Left lobe of liver (tissue), 2 donors: ENCODE measurements at regions not wholly inside any gene's neighbourhood (a gene's known extent, or its start where the extent isn't known, plus 50 kb on each side); places are given as distances from the start of the nearest gene placed in this dataset.

ENCODE experiments used
- ATAC-seq: fragments of 200-7000 bp; cut with Tn5 transposase; one replicate; pipeline ENCODE4 v1.9.1; 2020; ENCODE audit warnings: mild to moderate bottlenecking, moderate library complexity
- DNase-seq: peaks from one replicate; pipeline ENCODE4 v3.0.0-alpha.2; 2020; ENCODE audit warnings: low spot score
- donor health status: DM: no; HTN: no; CAD: no; lungs with moderate emphysema.
- donor health status: DM: no; HTN: yes; CAD: no.

DNA sequence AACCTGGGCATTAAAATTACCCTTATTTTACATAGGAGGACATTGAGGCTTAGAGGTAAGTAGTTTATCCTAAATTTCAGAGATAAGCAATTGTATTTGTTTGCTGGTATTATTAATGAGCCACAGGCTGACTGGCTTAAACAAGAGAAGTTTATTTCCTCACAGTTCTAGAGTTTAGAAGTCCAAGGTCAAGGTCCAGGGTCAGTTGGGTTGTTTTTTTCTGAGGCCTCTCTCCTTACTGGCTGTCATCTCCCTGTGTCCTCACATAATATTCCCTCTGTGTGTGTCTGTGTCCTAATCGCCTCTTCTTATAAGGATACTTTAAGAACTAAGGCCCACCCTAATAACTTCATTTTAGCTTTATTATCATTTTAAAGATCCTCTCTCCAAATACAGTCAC lies 294.9 kb upstream of the ATP5MC3 start:
- ATAC-seq = peak; percentile 24
- DNase-seq = no peak

DNA sequence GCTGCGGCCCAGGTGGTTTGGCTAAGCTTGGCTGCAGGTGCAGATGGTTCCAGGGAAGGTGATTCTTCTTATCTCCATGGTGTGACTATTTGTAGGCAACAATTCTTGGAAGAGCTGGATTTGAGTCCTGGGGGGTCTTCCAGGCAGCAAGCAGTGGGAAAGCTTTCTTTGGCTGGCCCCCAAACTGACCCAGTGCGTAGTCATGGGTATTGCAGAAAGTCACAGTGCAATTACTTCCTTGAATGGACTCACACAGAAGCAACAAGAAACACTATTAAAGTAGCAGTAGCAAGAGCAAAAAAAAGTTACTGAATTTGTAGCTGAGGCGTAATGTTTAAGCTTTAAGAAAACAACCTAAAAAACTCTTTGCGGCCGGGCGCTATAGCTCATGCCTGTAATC lies 293.6 kb upstream of the ATP5MC3 start:
- ATAC-seq (no peak), DNase-seq (no peak)

DNA sequence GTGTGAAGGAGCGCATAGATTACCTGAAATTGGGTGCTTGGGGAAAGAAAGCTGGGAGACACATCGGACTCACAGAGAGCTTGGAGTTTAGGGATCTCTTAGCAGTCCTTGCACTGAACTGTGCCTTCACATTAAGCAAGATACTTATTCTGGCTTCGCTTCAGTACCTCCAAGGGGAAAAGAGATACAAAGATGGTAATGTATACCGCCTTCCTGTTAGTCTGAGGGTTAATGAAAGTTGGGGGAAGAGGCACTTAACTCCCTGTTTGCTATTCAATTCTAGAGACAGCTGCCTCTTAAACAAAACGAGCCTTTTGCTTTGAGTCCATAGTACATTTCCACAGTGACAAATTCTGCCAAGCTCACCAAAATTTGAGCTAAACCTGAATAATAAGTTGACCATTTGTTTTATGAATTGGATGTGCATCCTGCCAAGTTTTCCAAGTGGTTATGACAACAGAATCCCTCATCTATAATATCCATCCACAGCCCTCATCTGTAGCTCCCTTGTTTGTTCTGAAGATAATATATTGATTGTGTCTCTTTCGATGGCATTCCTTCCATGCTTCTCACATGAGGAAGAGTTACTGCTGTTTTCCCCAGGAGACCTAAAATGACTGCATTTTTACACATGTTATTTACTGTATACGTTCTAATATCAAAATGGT lies 287.1 kb upstream of the ATP5MC3 start:
- no peak for DNase-seq
- ATAC-seq = no peak

DNA sequence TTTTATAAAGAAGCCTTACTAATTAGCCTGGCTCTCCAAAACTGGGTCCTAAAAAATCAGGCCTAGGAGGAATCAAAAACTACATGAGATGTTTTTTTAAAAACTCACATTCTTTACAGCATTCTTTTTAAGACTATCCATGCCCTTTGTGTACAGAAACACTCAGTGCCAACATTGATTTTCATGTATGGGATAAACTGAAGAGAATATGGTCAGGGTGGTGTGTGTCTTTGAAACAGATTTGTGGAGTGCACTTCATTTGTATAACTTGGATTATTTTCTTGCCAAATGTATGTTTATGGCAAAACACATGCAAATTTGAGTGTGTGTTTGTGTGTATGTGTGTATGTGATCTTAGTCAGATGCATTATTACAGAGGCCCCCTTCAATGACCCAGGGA lies 283.6 kb upstream of the ATP5MC3 start:
- DNase-seq = no peak
- ATAC-seq = no peak

DNA sequence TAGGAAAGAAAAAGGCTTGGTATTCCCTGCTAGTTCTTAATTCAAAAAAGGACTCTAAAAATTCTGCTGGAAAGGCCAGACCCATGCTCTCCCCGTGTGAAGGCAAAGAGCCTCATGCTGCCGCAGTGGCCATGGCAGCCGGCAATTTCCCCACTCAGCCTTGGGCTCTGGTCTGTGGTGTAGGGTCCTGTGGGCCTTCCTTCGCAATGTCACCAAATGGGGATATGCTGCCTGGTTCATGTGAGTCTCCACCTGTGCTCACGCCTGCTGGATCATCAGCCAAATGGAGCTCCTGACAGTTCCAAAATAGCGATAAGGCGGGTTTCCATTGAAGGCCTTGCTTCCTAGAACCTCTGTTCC lies 282.8 kb upstream of the ATP5MC3 start:
- no peak for DNase-seq
- no peak for ATAC-seq

DNA sequence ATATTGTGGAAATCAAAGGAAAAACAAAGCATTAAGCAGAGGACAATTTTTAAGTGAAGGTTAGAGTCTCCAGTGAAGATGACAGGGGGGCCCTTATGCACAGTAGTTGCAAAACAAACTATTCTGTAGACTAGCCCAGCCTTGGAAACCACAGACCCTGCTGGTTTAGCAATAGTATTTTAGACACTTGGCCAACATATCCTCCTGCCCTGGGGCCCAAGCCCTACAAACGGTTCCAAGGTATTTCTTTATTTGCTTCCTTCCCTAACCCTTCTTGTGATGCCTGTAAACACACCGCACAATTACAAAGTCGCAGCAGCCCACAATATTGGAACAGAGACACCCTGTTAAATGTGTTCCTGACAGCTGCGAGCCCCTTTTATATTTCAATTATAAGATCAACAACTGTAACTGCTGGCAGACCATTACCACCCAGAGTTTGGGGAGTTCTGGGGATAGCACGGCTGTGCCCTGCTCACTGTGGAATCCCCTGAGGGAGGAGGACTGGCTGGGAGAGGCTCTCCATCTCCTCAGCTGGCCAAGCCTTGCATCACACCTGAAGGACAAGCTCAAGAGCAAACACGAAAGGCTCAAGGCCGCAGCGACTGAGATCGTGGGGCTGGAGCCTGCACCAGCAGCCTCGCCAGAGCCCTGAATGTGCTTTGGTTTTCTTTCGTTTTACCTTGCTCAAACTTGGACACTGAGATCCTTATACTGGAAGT lies 282.2 kb upstream of the ATP5MC3 start:
- no peak for DNase-seq
- ATAC-seq = no peak

DNA sequence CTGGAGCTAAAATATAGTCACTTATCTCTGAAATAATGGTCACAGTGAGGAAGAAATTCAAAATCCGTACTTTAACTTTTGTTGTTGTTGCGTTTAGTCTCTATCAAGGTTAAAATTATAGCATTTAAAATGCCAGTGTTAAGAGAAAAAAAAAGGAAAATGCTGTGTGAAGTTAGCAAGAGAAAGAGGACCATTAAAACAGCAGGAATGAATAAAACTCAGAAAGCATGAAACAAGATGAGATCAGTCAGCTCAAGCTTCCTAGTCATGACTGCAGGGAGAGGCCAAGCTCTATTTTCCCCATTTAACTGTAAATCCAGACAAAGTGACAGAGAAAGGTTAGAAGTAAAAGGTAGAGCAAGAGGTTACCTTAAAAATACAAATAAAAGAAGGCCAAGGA lies 281.7 kb upstream of the ATP5MC3 start:
- no peak for DNase-seq
- no peak for ATAC-seq

DNA sequence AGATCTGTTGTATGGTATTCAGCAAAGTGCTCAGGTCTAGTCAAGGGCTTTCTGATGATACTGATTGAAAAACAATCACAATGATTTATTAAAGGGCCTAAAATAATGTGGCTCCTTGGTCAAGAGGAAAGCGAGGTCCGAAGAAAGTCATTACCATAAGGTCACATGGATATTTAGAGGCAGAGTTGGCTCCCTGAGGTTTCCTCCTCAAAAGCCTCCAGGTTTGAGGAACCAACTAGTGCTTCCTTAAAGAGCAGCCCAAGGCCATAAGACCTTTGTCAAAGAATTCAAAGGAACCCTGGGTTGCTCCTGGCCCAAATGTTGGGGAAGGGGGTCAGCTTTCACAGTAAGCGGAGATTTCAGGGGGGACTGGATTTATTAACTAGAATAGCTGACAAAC lies 280.7 kb upstream of the ATP5MC3 start:
- no peak for ATAC-seq
- no peak for DNase-seq

DNA sequence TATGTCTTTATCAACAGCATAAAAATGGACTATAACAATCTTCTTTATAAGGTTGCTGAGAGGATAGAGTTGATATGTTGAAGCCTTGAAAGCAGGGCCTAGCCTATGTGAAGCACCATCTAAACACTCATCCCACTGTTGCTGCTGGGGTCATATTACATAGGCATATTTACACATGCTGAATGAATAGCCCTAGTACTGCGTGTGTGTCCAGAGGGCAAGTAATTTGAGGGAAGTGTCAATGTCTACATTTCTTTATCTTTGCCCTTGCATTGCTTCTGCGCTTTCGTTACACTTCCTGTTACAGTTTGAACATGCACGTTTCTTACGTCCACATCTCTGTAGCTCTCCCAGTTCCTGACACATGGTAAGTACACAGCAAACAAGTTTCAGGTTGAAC lies 280.3 kb upstream of the ATP5MC3 start:
- DNase-seq (no peak), ATAC-seq (no peak)

DNA sequence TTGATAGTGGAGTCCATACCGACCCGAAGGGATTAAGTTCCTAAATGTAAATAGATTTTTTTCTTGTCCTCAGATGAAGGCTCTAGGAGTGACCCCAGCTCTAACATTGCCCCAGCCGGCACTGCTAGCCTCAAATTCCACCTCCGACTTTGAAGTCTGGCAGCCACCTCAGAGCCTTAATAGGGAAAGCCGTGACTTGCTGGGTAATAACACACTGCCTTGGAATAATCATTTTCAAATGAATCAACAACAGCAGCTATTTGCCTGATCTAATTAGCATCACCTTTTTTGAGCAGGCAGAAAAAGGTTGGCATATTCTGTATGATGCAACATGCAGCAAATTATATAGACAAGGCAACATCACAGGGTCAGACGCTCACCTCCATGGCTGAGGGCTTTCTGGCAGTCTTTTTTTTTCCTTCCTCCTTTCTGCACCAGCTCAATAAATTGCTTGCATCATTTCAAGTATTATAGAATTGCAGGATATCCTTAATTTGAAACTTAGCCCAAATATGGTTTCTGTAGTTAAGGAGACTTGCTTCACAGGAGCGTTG lies 276.5 kb upstream of the ATP5MC3 start:
- no peak for ATAC-seq
- DNase-seq = no peak

DNA sequence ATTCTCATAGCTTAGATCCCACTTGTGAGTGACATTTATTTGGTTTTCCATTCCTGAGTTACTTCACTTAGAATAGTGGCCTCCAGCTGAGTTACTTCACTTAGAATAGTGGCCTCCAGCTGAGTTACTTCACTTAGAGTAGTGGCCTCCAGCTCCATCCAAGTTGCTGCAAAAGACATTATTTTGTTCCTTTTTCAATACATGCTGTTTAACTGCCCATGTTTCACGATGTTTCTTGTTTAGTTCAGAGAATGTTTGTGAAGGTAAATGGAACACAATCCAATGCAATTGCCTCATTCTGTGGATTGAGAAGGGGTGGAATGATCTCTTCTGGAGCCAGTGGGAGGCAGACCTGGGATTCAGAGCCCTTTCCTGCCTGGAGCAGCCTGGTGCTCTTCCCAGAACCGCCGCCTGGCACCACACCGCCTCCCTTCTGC lies 273.5 kb upstream of the ATP5MC3 start:
- ATAC-seq (no peak), DNase-seq (no peak)

DNA sequence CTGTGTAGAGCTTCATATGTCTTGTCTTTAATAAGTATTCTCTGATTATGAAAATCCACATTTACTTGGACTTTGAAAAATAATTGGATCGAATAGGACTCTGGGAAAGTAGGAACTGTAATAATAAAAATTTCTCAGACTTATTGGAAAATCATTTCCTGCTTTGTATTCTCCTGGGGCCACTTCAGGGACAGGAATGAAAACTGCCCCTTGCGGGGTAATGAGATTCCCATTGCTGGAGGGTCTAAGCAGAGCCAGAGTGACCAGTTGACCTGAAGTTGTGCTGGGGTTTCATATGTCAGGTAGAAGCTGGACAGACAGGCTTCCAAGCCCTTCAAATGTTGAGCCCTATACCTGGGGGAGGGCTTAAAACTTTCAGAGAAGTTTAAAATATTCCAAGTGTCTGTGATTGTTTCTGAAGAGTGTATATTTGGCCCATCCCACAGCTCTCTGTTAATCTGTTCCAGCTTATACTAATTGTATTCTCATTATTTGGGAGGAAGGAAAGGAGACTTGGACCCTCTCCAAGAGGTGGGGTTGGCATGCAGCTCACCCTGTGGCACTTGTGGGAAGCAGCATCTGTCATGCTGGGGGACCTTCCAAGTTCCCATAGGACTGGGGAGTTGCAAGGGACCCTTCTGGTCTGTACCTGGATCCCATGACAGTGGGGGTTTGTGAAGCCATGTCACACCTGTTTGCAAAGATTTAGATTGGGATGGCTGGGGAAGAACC lies 268.7 kb upstream of the ATP5MC3 start:
- DNase-seq (no peak), ATAC-seq (no peak)

DNA sequence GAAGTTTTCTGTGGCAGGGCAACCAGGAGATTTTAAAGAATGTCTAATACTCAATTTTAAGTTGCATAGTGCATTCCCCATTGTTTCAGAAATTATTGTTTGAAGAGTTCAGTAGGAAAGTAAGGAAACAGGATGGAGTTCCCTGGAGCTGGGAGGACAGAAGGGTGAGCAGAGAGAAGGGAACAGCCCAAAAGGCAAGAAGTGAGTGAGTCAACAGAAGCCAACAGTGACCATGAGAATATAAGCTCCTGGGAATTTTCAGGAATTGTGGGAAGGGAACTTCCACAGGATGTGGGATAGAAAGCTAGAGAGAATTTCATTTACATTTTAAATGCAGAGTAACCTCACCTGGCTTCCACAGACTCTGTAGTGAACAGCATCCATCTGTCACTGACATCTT lies 268.1 kb upstream of the ATP5MC3 start:
- no peak for ATAC-seq
- no peak for DNase-seq

DNA sequence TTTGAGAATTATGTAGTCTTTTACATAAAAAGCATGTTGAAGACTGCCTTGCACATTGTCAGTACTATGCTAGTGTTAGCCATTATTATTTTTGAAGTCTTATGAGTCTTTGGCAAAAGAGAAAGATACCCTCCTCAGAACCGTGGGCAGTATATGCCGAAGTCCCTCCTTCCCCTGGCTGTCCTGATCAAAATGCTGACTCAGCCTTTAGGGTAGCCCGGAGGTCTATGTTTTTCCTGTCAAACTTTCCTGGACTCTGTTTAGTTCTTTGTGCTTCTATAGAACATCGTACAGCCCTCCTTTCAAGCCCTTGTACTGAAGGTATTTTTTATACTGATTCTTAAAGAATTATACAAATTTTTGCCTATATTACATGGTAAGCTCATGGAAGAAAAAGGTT lies 264.7 kb upstream of the ATP5MC3 start:
- DNase-seq (no peak), ATAC-seq (no peak)

DNA sequence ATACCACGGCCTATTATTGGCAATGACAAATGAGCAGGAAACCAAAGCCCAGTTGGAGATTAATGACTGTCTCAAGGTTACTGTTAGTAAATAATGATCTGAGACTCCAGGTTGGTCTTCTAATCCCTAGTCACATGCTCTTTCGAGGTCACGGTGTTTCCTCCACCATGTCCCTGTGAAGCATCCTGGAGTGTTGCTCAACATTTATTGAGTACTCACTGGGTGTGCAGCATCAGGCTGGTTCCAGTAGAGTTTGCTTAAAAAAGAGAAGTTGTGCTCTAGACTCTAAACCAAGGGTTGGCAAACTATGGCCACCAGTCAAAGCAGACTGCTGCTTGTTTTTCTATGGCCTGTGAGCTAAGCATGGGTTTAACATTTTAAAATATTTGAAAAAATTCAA lies 263.8 kb upstream of the ATP5MC3 start:
- ATAC-seq (no peak), DNase-seq (no peak)

DNA sequence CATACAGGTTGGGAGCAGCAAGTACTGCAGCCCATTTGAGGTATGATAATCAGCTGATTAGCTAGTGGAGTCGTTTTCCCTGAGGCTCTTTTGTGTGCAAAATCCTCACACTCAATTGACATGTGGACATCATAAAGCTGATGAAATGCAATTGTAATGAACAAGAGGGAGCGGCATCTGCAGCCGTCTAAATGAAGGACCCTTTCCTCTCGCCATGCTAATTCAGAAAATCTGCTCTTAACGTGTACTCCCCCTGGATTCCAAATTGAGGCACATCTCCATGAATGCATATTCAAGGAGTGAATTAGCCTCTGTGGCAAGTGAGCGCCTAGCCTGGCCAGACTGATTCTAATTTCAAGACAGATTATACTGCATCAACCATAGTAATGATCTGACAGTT lies 260.9 kb upstream of the ATP5MC3 start:
- DNase-seq (no peak), ATAC-seq (no peak)

DNA sequence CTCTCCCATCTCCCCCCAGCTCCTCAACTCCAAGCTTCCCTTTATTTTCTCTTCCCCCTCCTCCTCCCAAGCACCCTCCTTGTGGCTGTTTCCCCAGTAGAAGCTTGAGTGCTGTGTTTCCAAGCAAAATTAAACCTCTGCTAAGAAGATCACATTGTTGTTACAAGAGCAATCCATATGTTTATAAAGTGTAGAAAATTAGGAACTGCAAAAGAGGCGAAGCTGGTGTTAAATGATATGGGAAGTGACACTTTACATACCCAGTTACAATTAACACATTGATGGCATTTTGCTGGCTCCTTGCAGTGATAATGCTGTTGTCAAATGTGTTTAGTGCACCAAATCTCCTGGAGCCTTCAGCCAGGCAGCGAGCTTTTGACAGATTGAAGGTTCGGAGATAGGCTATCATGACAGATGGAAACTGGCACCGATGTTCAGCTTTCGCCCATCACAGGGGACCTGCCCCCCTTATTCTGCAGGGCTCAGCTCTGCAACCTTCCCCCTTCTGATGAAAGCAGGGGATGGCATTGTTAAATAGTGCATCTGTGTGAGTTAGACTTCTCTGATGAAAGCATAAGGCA lies 259.8 kb upstream of the ATP5MC3 start:
- DNase-seq (no peak), ATAC-seq (no peak)

DNA sequence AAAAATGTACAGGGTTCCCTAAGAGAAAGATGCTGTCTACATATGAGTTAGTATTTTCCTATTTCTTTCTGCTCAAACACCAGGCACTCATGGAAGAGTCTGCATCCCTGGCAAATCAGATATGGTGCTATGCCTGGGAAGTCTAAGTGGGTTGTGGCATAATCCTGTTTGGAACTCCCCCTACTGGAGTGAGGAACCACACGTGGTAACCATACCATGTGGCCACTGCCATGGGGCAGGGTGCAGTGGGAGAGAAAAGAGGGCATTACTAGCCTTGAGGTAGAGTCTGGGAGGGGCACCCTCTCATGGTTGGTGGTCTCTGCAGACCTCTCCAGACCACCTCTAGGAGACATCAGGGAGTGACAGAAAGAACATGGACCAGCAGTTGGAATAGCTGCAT lies 257.9 kb upstream of the ATP5MC3 start:
- no peak for DNase-seq
- ATAC-seq = no peak

DNA sequence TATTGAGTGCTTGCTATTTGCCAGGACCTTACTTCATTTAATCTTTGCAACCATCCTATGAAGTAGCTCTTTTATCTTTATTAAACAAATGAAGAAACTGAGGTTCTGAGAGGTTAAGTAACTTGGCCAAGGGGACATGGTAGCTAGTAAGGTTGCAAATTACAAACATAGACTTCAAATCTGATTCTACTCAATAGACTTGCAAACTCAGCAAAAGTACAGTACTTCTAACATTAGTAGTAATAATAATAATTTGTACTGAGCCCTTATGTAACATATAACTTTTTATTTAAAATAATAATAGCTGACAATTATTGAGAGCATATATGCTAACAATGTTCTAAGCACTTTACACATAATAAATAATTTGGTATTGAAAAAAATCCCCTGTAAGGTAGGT lies 255.7 kb upstream of the ATP5MC3 start:
- DNase-seq = no peak
- no peak for ATAC-seq

DNA sequence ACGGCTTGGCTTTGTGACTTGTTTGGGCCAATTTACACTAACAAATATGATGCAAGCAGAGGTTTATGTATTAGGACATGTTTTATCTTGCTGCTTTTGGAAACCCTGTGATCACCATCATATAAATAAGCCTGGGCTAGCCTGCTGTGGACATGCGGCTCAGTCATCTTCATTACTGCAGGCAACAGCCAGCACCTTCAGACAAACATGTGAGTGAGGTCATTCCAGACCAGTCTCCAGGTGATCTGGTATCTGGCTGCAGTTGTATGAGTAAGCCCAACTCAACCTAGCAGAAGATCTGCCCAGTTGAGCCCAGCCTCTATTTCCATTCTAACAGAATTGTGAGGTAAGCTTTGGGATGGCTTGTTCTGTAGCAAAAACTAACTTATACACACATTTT lies 254.6 kb upstream of the ATP5MC3 start:
- ATAC-seq (no peak), DNase-seq (no peak)

DNA sequence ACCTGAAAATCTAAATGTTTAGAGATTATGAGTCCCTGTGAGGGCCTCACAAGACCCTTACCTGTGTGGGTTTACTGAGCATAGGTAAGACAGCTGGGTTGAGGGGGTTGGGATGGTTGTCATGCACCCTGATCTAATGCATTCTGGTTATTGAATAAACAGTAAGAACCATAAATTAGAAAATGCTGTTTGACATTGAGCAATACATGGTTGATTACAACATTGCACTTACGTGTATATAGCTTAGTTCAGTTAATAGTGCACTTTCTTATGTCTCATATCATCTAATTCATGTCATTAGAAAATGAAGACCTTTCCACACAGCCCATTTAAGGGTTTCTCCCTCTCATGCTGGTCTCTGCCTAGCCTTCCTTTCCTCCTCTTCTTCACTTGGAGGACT lies 253.5 kb upstream of the ATP5MC3 start:
- no peak for ATAC-seq
- DNase-seq = no peak

DNA sequence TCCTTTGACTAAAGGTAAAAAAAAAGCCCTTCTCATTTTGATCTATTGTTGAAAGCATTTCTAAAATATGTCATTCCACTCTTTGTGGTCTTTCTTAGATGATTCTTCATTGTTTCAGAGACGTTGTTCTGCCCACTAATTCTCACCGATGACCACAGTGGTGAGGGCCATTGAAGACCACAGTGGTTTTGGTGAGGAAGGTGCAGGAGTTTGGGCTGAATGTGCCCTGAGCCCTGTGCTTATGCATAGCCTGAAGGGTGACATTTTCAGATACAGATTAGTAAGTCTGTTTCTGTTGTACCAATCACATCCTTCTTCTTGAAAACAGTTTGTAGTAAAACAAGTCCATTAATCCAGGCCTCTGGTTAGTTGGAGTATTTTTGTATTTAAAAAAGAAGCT lies 251.3 kb upstream of the ATP5MC3 start:
- ATAC-seq = no peak
- no peak for DNase-seq
